Astrocyte (in vitro differentiated cells and primary cell): ENCODE measurements at regions not wholly inside any gene's neighbourhood (a gene's known extent, or its start where the extent isn't known, plus 50 kb on each side); places are given as distances from the start of the nearest gene placed in this dataset.

Experiments
- EZH2 ChIP-seq: IDR thresholded peaks from 2 replicates; pipeline ENCODE4 v1.6.1; 2012; ENCODE audit warnings: mild to moderate bottlenecking, low read length, inconsistent platforms; ENCODE audit not compliant: insufficient read depth
- TF ChIP-seq, protein P1 (sequence below): IDR thresholded peaks from 2 replicates; pipeline ENCODE4 v1.5.1; 2011; ENCODE audit warnings: low read depth, mild to moderate bottlenecking, inconsistent platforms, low read length, moderate library complexity; ENCODE audit not compliant: insufficient read depth

DNA sequence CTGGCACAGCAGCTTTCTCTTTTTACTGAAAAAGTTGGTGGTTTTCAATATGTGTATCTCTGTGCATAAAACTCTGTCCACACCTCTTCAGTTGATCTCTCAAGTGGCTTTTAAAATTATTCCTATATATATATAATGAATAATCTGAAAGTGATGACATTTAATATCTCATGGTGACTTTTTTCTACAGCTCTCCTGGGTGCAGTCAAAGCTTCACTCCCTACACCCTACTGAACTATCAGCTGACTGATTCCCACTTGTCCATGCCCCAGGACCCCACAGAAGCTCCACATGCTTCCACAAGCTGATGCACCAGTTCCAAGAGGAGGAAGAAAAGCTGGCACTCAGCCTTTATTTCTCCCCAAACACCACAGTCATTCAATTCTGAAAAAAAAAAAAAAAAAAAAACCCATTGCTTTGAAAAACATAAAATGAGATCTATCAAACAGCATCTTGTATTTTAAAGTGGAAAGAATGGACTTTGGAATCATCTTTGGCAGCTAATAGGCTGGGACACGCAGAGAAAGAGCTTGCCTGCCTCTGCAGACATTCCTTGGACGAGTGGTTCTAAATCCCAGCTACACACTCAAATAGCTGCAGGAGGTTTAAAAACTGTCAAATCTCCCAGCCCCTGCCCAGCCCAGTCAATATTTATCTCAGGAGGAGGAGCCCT, 75.3 kb upstream of the GDF10 start:
- TF ChIP-seq, protein P1, sequence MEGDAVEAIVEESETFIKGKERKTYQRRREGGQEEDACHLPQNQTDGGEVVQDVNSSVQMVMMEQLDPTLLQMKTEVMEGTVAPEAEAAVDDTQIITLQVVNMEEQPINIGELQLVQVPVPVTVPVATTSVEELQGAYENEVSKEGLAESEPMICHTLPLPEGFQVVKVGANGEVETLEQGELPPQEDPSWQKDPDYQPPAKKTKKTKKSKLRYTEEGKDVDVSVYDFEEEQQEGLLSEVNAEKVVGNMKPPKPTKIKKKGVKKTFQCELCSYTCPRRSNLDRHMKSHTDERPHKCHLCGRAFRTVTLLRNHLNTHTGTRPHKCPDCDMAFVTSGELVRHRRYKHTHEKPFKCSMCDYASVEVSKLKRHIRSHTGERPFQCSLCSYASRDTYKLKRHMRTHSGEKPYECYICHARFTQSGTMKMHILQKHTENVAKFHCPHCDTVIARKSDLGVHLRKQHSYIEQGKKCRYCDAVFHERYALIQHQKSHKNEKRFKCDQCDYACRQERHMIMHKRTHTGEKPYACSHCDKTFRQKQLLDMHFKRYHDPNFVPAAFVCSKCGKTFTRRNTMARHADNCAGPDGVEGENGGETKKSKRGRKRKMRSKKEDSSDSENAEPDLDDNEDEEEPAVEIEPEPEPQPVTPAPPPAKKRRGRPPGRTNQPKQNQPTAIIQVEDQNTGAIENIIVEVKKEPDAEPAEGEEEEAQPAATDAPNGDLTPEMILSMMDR = no peak
- TF ChIP-seq EZH2 = no peak
